BLaER1 (cell line): ENCODE measurements at regions not wholly inside any gene's neighbourhood (a gene's known extent, or its start where the extent isn't known, plus 50 kb on each side); places are given as distances from the start of the nearest gene placed in this dataset.

Source experiments
- H3K27ac ChIP-seq: shearing (Covaris generic); formaldehyde crosslinking; 2 replicates; pipeline ENCODE4 v1.8.1; 2022
- H3K27me3 ChIP-seq: shearing (Covaris generic); formaldehyde crosslinking; 2 replicates; pipeline ENCODE4 v1.8.1; 2022
- H3K36me3 ChIP-seq: shearing (Covaris generic); formaldehyde crosslinking; 2 replicates; pipeline ENCODE4 v1.8.1; 2022
- H3K4me1 ChIP-seq: shearing (Covaris generic); formaldehyde crosslinking; 2 replicates; pipeline ENCODE4 v1.8.1; 2022
- H3K4me2 ChIP-seq: shearing (Covaris generic); formaldehyde crosslinking; 2 replicates; pipeline ENCODE4 v1.8.1; 2022
- H3K4me3 ChIP-seq: shearing (Covaris generic); formaldehyde crosslinking; 2 replicates; pipeline ENCODE4 v1.8.1; 2022
- H3K9ac ChIP-seq: shearing (Covaris generic); formaldehyde crosslinking; 2 replicates; pipeline ENCODE4 v1.8.1; 2022
- H3K9me3 ChIP-seq: shearing (Covaris generic); formaldehyde crosslinking; 2 replicates; pipeline ENCODE4 v1.8.1; 2022
- H4K20me1 ChIP-seq: shearing (Covaris generic); formaldehyde crosslinking; 2 replicates; pipeline ENCODE4 v1.8.1; 2022
- Cebpa-rat ChIP-seq: shearing (Covaris generic); IDR thresholded peaks from 2 replicates; pipeline ENCODE4 v1.8.1; 2022

DNA sequence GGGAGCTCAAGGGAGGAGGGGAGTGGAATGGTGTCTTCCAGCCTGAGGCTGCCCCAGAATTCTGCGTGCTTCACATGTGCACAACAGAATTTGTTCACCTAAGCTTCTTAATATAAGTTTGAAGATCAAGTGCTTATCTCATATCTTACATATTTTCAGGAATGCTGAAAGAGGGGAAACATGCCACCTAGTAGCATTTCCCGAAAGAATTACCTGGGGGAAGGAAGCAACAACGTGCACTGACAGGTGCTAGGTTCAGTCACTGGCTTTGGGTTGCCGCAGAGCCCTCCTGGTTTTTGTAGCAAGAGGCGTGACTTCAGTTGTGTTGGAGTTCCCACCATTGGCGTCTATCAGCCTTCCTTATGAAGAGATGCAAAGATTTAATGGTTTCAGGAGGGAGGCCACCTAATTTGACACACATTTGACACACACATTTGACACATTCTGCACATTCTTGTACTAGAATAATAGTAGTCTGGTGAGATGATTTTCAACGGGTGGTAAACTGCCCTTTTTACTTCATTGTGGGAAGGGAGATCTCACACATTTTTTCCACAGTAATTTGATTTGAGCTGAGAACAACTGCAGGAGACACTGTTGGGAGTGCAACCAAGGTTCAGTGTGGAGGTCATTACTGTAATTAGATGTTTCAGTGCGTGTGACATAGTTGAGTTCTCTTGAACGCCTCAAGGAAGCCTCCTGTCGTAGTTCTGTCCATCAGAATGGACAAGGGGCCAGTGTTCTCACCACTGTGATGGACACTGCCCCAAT, 481.3 kb downstream of the CCDC171 start:
- no peak overlapping the region for H3K4me3 ChIP-seq
- H3K27ac ChIP-seq: no peak overlapping the region
- no peaks in the 10 kb centered on the region for H3K36me3 ChIP-seq
- no peak overlapping the region for H3K4me2 ChIP-seq
- H3K27me3 ChIP-seq: no peaks in the 10 kb centered on the region
- TF ChIP-seq Cebpa-rat: no peak
- H3K4me1 ChIP-seq: peaks cover 23% of the 10 kb centered on the region
- no peaks in the 10 kb centered on the region; the same call in 1 of the 2 replicates for H3K9me3 ChIP-seq
- no peaks in the 10 kb centered on the region for H4K20me1 ChIP-seq
- H3K9ac ChIP-seq: no peak overlapping the region

DNA sequence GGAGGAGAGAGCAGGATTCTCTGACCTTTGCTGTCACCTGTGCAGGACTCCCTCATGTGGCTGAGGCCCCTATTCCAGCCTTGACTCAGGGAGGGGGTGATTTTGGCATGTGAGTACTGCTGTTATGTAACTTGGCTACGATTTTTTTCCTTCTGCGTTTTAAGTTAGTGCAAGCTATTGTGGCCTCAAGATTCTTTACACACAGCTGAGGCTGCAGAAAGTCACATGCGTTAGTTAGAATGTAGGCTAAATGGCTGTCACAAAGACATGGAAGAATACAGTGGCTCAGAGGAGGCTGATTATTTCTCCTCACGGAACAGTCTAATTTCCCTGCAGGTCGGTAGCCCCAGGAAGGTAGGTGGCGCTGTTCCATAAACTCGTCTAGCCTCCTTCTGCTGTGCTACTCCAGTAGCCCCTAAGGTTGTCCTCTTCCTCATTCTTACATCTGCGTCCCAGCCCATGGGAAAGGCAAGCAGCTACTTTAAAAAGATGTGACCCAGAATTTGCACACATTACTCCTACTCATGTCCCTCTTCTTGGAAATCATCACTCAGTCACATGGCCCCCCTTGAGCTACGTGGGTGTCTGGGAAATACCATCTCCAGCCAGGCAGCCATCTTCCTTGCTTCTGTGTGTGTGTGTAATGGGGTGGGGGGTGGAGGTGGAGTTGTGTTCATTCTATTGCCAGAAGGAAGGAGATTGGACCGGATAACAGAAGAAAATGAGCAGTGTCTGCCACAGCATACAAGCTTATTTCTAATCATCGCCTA, 486.6 kb downstream of the CCDC171 start:
- Histone ChIP-seq H3K27me3 (no peaks in the 10 kb centered on the region), H3K36me3 (no peaks in the 10 kb centered on the region), H3K4me1 (peaks cover 12% of the 10 kb centered on the region), H3K27ac (no peak overlapping the region), H3K9ac (no peak overlapping the region), H3K4me3 (no peak overlapping the region), H3K9me3 (no peaks in the 10 kb centered on the region; the same call in 1 of the 2 replicates), H4K20me1 (no peaks in the 10 kb centered on the region), H3K4me2 (no peak overlapping the region)
- TF ChIP-seq Cebpa-rat: no peak

- TF ChIP-seq Cebpa-rat: no peak
- no peaks in the 10 kb centered on the region; the same call in 1 of the 2 replicates for H3K9me3 ChIP-seq
- H3K27me3 ChIP-seq: no peaks in the 10 kb centered on the region
- no peak overlapping the region for H3K4me2 ChIP-seq
- no peak overlapping the region for H3K4me3 ChIP-seq
- no peak overlapping the region for H3K27ac ChIP-seq
- no peak overlapping the region for H3K9ac ChIP-seq
- no peaks in the 10 kb centered on the region for H3K36me3 ChIP-seq
- peaks cover 12% of the 10 kb centered on the region for H3K4me1 ChIP-seq
- no peaks in the 10 kb centered on the region for H4K20me1 ChIP-seq
Measured at GRCh38 chr9:16039988-16040761, 487.3 kb downstream of the CCDC171 start.

- Histone ChIP-seq H3K4me3 (no peak overlapping the region), H3K27me3 (no peaks in the 10 kb centered on the region), H3K4me1 (peaks cover 12% of the 10 kb centered on the region), H3K36me3 (no peaks in the 10 kb centered on the region), H3K9me3 (no peaks in the 10 kb centered on the region; the same call in 1 of the 2 replicates), H3K9ac (no peak overlapping the region), H4K20me1 (no peaks in the 10 kb centered on the region), H3K27ac (no peak overlapping the region), H3K4me2 (no peak overlapping the region)
- TF ChIP-seq Cebpa-rat: no peak
Measured at GRCh38 chr9:16043756-16044578, 491.1 kb downstream of the CCDC171 start.

DNA sequence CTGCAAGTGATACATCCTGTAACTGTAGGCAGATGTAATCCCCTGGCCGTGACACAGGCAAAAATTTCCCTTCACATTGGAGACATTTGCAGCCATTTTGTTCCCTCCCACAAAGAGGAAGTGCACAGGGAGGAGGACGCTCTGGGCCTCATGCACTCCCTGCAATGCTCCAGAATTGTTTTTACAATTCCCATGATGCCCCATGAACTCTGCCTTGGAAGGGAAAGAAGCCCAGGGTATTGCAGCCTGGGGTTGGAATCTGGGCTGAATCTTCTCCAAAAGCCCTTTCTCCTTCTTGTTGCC, 491.7 kb downstream of the CCDC171 start:
- no peak for TF ChIP-seq Cebpa-rat
- no peak overlapping the region for H3K4me2 ChIP-seq
- no peak overlapping the region for H3K27ac ChIP-seq

DNA sequence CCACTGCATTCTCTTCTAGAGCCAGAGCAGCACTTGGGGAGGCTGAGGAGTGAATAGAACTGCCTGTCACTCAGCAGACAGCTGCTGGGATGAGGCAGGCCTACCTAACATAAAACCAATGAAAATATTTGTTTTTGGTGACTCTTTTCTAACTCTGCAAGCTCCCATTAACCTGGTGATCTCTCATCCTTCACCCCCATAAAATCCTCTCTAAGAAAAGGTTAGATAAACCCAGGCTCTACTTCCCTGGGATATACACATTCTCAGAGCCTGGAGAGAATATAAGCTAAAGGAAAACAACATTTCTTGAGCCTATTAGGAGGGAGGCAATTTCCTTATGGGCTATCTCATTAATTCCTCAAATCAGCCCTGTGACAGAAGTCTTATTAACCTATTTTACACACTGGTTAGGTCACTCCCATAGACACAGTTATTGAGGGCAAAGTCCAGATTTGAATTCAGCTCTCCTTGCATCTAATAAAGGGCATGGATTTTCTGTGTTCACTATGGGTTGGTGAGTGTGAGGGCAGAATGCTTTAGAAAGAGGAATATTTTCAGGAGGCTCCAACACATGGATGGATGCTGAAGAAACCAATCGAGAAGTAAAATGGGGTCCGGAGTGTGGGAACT, 492.9 kb downstream of the CCDC171 start:
- no peaks in the 10 kb centered on the region for H3K9me3 ChIP-seq
- no peaks in the 10 kb centered on the region for H3K36me3 ChIP-seq
- no peak overlapping the region for H3K4me2 ChIP-seq
- no peak overlapping the region for H3K27ac ChIP-seq
- H3K27me3 ChIP-seq: no peaks in the 10 kb centered on the region
- H4K20me1 ChIP-seq: no peaks in the 10 kb centered on the region
- H3K4me3 ChIP-seq: no peak overlapping the region
- H3K9ac ChIP-seq: no peak overlapping the region
- no peak for TF ChIP-seq Cebpa-rat
- H3K4me1 ChIP-seq: peaks cover 12% of the 10 kb centered on the region

More for the DNA sequence above, 491.7 kb downstream of the CCDC171 start:
- Histone ChIP-seq H4K20me1 (no peaks in the 10 kb centered on the region), H3K9ac (no peak overlapping the region), H3K27me3 (no peaks in the 10 kb centered on the region), H3K9me3 (no peaks in the 10 kb centered on the region), H3K36me3 (no peaks in the 10 kb centered on the region), H3K4me1 (peaks cover 12% of the 10 kb centered on the region), H3K4me3 (no peak overlapping the region)

DNA sequence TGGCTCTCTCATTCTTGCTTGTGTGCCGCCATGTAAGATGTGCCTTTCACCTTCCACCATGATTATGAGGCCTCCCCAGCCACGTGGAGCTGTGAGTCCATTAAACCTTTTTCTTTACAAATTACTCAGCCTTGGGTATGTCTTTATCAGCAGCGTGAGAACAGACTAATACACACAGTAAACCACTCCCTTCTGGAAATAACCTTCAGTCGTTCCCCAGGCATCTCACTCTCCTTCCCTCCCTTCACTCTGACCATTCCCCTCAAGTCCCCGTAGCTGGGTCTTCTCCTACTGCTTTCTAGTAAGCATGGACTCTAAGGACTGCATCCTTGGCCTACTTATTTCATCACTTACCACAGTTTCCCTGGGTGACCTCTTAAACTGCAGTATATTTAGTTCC, 493.9 kb downstream of the CCDC171 start:
- Histone ChIP-seq H3K36me3 (no peaks in the 10 kb centered on the region), H3K4me1 (peaks cover 12% of the 10 kb centered on the region), H4K20me1 (no peaks in the 10 kb centered on the region), H3K27me3 (no peaks in the 10 kb centered on the region), H3K4me3 (no peak overlapping the region), H3K27ac (no peak overlapping the region), H3K4me2 (no peak overlapping the region), H3K9ac (no peak overlapping the region), H3K9me3 (no peaks in the 10 kb centered on the region)
- no peak for TF ChIP-seq Cebpa-rat

GRCh38 chr9:16048129-16048528, 495.3 kb downstream of the CCDC171 start:
- H3K27ac ChIP-seq: no peak overlapping the region
- TF ChIP-seq Cebpa-rat: no peak
- no peaks in the 10 kb centered on the region for H4K20me1 ChIP-seq
- H3K4me2 ChIP-seq: no peak overlapping the region
- H3K4me1 ChIP-seq: no peaks in the 10 kb centered on the region
- H3K9ac ChIP-seq: no peak overlapping the region
- H3K9me3 ChIP-seq: no peaks in the 10 kb centered on the region
- no peaks in the 10 kb centered on the region for H3K27me3 ChIP-seq
- no peaks in the 10 kb centered on the region for H3K36me3 ChIP-seq
- H3K4me3 ChIP-seq: no peak overlapping the region

- TF ChIP-seq Cebpa-rat: no peak
- Histone ChIP-seq H3K4me1 (no peaks in the 10 kb centered on the region), H3K9ac (no peak overlapping the region), H4K20me1 (no peaks in the 10 kb centered on the region), H3K36me3 (no peaks in the 10 kb centered on the region), H3K4me3 (no peak overlapping the region), H3K27ac (no peak overlapping the region), H3K27me3 (no peaks in the 10 kb centered on the region), H3K4me2 (no peak overlapping the region), H3K9me3 (no peaks in the 10 kb centered on the region)
Measured at GRCh38 chr9:16052146-16052545, 499.3 kb downstream of the CCDC171 start.
